Fibroblast of the aortic adventitia (primary cell): ENCODE measurements at regions not wholly inside any gene's neighbourhood (a gene's known extent, or its start where the extent isn't known, plus 50 kb on each side); places are given as distances from the start of the nearest gene placed in this dataset.

Source experiments
- DNase-seq: peaks from one replicate; pipeline ENCODE4 v3.0.0-alpha.2; 2010; ENCODE audit warnings: low read depth
- H3K4me3 ChIP-seq: 2 replicates; pipeline ENCODE4 v1.5.1; 2011; ENCODE audit warnings: low read depth, mild to moderate bottlenecking, control low read depth, low read length, moderate library complexity
- CTCF ChIP-seq: IDR thresholded peaks from 2 replicates; pipeline ENCODE4 v1.5.1; 2011; ENCODE audit warnings: mild to moderate bottlenecking, low read length, control low read depth, inconsistent platforms; ENCODE audit not compliant: insufficient read depth

- no peak for TF ChIP-seq CTCF
- DNase-seq = no peak
- H3K4me3 ChIP-seq = no peak overlapping the region
These were observed 125.3 kb downstream of the TMEM114 start for GRCh38 chr16:8464979-8465378.

- no peak for TF ChIP-seq CTCF
- no peak for DNase-seq
- no peak overlapping the region for H3K4me3 ChIP-seq
These were observed 131.1 kb downstream of the TMEM114 start for GRCh38 chr16:8459085-8459733.

- H3K4me3 ChIP-seq = no peak overlapping the region
- DNase-seq = no peak
- TF ChIP-seq CTCF = no peak
These were observed 131.7 kb downstream of the TMEM114 start for GRCh38 chr16:8458481-8459046.

GRCh38 chr16:8453359-8453758 lies 137.0 kb downstream of the TMEM114 start:
- no peak for DNase-seq
- no peak overlapping the region for H3K4me3 ChIP-seq
- no peak for TF ChIP-seq CTCF

- H3K4me3 ChIP-seq = no peak overlapping the region
- no peak for TF ChIP-seq CTCF
- DNase-seq = no peak
These were observed 137.4 kb downstream of the TMEM114 start for GRCh38 chr16:8452941-8453340.

- TF ChIP-seq CTCF = no peak
- H3K4me3 ChIP-seq = no peak overlapping the region
- no peak for DNase-seq
These were observed 153.4 kb downstream of the TMEM114 start for GRCh38 chr16:8436931-8437330.

- DNase-seq = no peak
- no peak for TF ChIP-seq CTCF
- H3K4me3 ChIP-seq = no peak overlapping the region
These were observed 158.5 kb downstream of the TMEM114 start for GRCh38 chr16:8431783-8432182.
